ENCODE measurements at regions not wholly inside any gene's neighbourhood (a gene's known extent, or its start where the extent isn't known, plus 50 kb on each side); places are given as distances from the start of the nearest gene placed in this dataset.
A peak's percentile ranks its signal among the peaks of the same experiment; 100 is the strongest.

GRCh38 chr16:51951668-51952298 is 595.2 kb downstream of the TOX3 start:
- no peak for DNase-seq

DNA sequence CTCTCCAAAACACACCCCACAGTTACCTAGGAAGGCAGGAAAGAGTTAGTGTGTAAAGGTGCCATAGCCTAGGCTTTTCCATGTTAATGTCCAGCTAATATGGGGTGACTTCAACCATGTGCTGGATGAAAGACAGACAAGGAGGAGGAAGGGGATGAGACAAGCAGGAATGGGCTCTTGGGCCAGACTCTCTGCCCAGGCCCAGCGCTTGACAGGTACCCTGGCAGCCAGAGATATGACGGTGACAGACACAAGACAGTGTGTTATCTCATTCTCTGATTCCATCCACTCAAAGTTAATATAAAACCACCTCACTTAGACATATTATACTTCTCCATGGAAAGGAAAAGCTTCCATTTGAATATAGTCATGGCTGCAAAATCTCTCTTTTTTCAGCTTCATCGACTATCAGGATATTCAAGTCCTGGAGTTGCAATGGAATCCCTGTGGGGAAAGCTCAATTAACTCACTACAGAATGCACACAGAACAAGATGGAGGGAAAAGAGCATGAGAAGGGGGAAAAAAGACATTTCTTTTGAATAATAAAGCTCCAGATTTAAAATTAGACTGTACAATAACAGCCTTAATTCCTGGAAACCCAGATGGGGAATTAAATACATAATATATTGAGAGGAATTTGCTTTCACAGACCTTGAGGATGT is 596.7 kb downstream of the TOX3 start:
- DNase-seq = no peak

GRCh38 chr16:51949282-51949681 is 597.7 kb downstream of the TOX3 start:
- no peak for DNase-seq

DNA sequence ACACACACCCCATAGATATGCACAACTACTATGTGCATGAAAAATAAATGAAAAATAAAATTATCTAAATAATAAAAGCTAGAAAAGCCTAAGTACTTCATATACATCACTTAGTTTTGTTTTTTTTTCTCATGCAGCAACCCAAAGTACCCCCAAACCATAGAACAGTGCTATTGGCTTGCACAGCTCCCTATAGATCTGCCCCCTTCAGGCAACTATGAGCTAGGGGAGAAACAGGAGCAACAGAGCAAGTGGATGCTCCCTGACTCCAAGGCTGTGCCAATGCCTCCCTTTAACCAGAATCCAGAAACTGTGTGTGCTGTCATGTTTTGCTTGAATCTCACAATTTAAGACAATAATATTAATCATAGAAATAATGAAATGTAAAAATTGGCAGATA is 605.5 kb downstream of the TOX3 start:
- no peak for DNase-seq

DNA sequence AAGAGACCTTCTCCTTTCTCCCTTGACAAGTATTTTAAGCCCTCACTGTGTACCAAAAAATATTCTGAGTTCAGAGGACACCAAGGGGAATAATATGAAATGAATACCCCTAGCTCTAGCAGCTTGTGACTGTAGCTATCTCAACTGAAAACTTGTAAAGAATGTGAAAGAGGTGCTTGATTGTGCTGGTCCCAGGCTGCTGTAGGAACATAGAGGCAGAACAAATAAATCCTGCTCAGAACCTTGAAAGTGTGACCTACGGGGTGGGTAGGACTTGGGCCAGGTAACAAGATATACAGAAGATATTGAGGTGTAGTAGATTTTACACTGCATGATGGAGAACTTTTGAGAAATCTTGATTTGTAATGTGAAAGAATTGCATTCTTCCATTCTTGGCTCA is 606.8 kb downstream of the TOX3 start:
- no peak for DNase-seq

DNA sequence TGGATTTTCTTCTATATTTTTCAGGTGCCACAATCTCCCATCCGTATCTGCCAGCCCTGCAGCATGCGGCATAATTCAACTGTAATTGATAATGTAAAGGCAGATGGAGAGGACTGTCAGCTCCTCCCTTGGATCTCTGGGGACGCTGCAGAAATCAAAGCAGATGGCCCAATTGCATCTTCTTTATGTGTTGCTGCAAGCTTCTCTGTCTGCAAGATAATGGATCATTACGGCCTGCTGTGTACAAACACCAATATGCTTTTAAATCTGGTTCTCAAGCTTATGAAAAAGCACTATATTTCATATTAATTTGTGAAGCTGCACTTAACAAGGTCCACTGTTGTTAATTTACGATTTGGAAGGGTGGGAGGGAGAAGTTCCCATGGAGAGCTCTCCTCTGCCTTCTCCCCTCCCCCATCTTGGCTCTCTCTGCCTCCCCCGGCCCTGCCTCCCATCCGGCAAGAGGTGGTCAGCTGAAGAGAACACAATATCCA is 607.5 kb downstream of the TOX3 start:
- DNase-seq = peak; percentile 96

DNA sequence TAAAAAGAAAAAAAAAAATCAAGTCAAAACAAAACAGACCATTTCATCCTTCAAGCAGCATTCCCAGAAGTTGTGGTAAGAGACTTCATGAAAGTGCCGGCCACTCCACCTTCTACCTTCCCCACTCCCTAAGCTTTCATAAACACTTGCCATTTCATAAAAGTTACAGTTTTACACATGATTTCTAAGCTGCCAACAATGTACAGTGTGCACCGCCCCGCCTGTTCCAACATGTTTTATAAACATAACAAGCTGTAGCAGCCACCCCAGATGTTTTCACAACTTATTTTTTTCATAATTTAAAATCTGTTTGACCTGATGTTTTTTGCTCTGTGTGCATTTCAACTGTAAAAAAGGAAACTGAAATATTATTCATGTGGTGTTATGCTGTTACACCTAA is 608.1 kb downstream of the TOX3 start:
- DNase-seq = peak; percentile 80

GRCh38 chr16:51937771-51938170 is 609.2 kb downstream of the TOX3 start:
- DNase-seq = no peak

GRCh38 chr16:51936846-51937245 is 610.1 kb downstream of the TOX3 start:
- DNase-seq = no peak

DNA sequence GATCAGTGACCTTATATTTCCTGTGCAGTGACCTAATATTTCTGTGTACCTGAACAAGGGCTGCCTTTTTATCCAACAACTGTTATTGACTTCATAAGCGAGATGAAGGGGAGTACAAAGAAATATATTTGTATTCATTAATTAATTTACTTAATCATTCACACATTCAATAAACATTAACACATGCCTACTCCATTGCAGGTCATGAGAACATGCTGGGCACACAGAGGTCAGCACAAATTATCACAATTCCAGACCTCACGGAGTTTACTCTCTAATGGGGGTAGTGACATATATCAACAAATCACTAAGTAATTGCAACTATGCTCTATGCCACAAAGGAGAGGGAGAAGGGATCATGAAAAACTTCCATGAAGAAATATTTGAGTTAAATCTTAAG is 614.6 kb downstream of the TOX3 start:
- DNase-seq = no peak

- no peak for DNase-seq
Measured at GRCh38 chr16:51931653-51932052, 615.3 kb downstream of the TOX3 start.

DNA sequence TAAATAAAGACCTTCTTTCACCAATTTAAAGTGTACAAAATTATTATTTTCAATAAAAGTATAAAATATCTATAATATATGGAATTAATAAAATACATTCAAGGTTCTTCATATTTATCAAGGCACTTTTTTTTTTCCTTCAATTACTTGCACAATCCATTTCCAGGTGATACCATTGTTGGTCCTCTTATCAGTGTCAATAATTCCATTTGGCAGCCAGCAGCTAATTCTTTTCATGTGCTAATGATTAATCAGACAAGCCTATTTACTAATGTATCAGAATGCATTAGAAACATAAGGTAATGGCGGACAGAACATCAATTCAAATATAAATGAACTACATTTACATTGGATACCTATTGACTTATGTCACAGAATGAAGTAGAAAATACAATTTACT is 622.2 kb downstream of the TOX3 start:
- no peak for DNase-seq

DNA sequence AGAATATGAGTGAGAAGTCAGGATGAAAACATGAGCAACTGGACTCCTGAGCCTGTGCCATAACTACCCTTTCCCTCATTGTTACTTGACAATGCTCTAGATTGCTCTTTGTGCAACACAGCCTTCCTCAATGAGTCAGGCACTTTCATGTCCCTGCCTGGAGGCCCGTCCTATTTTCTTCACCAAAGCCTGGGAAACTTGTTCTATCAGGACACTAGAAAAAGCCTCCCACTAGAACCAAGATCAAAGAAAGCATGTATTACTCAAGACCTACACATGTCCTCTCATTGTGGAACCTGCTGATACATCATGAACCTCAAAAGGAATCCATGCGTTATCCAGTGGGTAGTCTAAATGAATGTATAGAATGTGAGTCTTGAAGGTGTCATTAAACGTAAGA is 624.5 kb downstream of the TOX3 start:
- DNase-seq = no peak

DNA sequence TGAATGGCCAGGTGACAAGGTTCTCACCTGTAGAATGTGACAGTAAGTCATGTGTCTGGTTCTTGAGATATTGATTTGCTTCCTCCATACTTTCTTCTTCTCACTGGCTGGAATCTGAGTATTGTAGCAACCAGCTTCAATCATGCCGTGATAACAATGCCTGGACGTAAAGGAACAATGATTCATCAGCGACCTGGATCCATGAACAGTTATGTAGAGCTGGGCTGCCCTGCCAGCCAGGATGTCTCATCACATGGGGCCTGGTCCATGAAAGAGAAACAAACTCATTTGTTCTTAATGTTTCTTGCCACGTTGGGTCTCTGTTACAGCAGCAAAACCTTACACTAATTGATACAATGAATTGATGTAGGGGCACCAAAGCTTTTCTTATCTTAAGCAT is 627.2 kb downstream of the TOX3 start:
- DNase-seq = no peak

- DNase-seq = no peak
Measured at GRCh38 chr16:51916814-51917213, 630.1 kb downstream of the TOX3 start.

DNA sequence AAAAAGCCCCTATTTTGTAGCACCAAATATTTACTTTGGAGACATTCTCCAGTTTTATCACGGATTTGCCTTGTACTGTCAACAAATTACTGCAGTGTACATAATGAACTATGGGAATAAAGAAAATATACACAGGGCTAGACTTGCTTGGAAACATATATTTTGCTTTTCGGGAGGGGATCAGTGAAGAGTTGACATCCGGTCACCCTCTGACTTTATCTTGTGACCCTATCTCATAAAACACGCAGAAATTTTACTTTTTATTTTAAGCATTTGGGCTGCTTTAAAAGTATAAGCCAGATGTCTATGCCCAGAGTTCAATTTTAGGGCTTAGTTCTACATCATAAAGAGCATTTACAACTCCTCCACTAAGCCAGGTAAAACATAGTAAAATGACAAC is 630.7 kb downstream of the TOX3 start:
- DNase-seq = no peak

- no peak for DNase-seq
Measured at GRCh38 chr16:51907680-51908079, 639.3 kb downstream of the TOX3 start.

DNA sequence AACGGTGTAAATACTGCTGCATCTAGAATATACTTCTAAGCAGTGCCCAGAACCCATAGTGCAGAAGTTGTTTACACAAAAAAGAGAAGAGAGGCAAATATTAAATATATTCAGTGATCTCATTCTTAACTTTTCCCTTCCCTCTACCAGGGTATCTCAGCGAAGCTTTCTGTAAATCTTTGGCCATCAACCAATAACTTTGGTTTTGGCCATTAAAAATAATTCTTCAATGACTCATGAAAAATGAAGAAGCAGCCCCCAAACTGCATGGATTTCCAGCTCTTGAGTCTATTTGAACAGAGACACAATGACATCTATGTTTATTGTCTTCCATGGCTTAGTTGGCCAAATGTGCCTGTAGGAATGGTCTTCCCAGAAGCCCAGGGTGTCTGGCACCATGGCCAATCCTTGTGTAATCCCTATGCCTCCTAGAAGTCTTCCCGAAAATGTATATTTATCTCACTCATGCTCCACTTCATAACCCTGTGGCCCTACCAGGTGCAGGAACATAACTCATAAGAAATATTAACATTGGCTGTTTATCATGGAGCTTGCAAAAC is 646.6 kb downstream of the TOX3 start:
- DNase-seq = no peak

- DNase-seq = no peak
Measured at GRCh38 chr16:51898872-51899271, 648.1 kb downstream of the TOX3 start.

- DNase-seq = no peak
Measured at GRCh38 chr16:51896013-51896412, 650.9 kb downstream of the TOX3 start.

GRCh38 chr16:51892293-51893007 is 654.5 kb downstream of the TOX3 start:
- no peak for DNase-seq

GRCh38 chr16:51888534-51888933 is 658.4 kb downstream of the TOX3 start:
- DNase-seq = no peak

DNA sequence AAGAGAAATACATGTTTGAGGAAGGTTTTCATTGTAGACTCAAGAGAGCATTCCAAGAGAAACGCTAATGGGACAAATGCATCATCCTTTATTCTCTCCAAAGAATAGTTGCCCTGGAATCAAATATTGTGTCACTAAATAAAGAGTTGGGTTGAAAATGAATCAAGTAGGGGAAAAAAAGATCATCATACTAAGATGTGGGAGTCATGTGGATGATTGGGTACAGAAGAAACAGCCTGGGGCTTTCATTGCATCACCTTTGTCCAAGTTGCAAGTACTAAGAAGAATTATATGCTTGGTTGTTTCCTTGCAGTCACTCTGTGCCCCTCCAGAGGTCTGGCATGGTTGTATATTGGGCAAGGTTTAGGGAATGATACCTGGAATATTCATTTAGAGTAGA is 658.9 kb downstream of the TOX3 start:
- DNase-seq = no peak

DNA sequence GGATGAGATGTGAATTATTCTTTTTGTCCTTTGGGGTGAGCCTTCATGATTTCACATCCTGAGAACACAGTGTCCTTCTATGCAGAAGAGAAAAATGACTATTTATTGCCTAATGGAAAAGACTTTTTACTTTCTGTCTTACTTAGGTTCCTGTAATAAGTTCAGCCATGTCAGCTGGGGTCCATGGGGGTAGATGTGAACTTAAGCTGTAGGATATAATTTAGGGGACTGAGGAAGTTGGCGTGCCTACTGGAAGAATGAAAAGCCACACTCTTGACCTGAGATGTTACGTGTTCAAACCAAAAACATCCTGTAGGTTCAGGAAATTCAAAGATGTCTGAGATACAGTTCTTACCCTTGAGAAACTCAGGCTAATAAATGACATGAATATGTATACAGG is 660.5 kb downstream of the TOX3 start:
- no peak for DNase-seq
